H9 (cell line): ENCODE measurements at regions not wholly inside any gene's neighbourhood (a gene's known extent, or its start where the extent isn't known, plus 50 kb on each side); places are given as distances from the start of the nearest gene placed in this dataset.
"Not testable (repeated sequence)": the region's sequence is repeated elsewhere in the genome, so short reads cannot be mapped to it uniquely, and the experiment has no call there.

ENCODE experiments used
- DNase-seq: peaks from one replicate; pipeline ENCODE4 v3.0.0-alpha.2; 2017
- H2AFZ ChIP-seq: one replicate; pipeline ENCODE4 v1.6.1; 2013; ENCODE audit warnings: mild to moderate bottlenecking, low read length, control low read depth, moderate library complexity
- H2AK5ac ChIP-seq: 2 replicates; pipeline ENCODE4 v1.6.1; 2013; ENCODE audit warnings: low read length, control low read depth, mixed read lengths; ENCODE audit not compliant: insufficient read length
- H2BK120ac ChIP-seq: one replicate; pipeline ENCODE4 v1.6.1; 2013; ENCODE audit warnings: low read depth, mild to moderate bottlenecking, low read length, control low read depth, inconsistent platforms; ENCODE audit not compliant: poor library complexity, severe bottlenecking
- H2BK12ac ChIP-seq: 2 replicates; pipeline ENCODE4 v1.6.1; 2013; ENCODE audit warnings: low read length, control low read depth, mixed read lengths, low read depth; ENCODE audit not compliant: insufficient read length
- H2BK15ac ChIP-seq: 2 replicates; pipeline ENCODE4 v1.6.1; 2013; ENCODE audit warnings: low read depth, low read length, control low read depth
- H2BK20ac ChIP-seq: one replicate; pipeline ENCODE4 v1.6.1; 2013; ENCODE audit warnings: low read depth, mild to moderate bottlenecking, low read length, control low read depth, inconsistent platforms; ENCODE audit not compliant: poor library complexity, severe bottlenecking
- H2BK5ac ChIP-seq: 2 replicates; pipeline ENCODE4 v1.6.1; 2013; ENCODE audit warnings: low read length, control low read depth, mixed read lengths; ENCODE audit not compliant: insufficient read length
- H3K14ac ChIP-seq: 2 replicates; pipeline ENCODE4 v1.6.1; 2013; ENCODE audit warnings: low read length, control low read depth; ENCODE audit not compliant: insufficient read depth
- H3K18ac ChIP-seq: 2 replicates; pipeline ENCODE4 v1.6.1; 2013; ENCODE audit warnings: low read depth, mild to moderate bottlenecking, mixed read lengths, low read length, control low read depth; ENCODE audit not compliant: insufficient read length
- H3K23ac ChIP-seq: 2 replicates; pipeline ENCODE4 v1.6.1; 2013; ENCODE audit warnings: low read length, control low read depth, mixed read lengths, low read depth; ENCODE audit not compliant: insufficient read length
- H3K23me2 ChIP-seq: 2 replicates; pipeline ENCODE4 v1.6.1; 2013; ENCODE audit warnings: low read depth, mild to moderate bottlenecking, mixed read lengths, low read length, control low read depth; ENCODE audit not compliant: insufficient read length, poor library complexity, severe bottlenecking
- H3K27ac ChIP-seq: 2 replicates; pipeline ENCODE4 v1.5.1; 2013; ENCODE audit warnings: low read length, control low read depth, mixed read lengths, low read depth; ENCODE audit not compliant: insufficient read length
- H3K27me3 ChIP-seq: 2 replicates; pipeline ENCODE4 v1.6.1; 2013; ENCODE audit warnings: low read length, control low read depth, inconsistent platforms; ENCODE audit not compliant: insufficient read depth
- H3K4ac ChIP-seq: 2 replicates; pipeline ENCODE4 v1.6.1; 2013; ENCODE audit warnings: low read depth, mild to moderate bottlenecking, control low read depth, inconsistent platforms, low read length, moderate library complexity
- H3K4me1 ChIP-seq: 2 replicates; pipeline ENCODE4 v1.6.1; 2013; ENCODE audit warnings: low read length, control low read depth, inconsistent platforms; ENCODE audit not compliant: insufficient read depth
- H3K4me2 ChIP-seq: 2 replicates; pipeline ENCODE4 v1.6.1; 2013; ENCODE audit warnings: low read length, control low read depth, mixed read lengths; ENCODE audit not compliant: insufficient read length, insufficient read depth
- H3K56ac ChIP-seq: 2 replicates; pipeline ENCODE4 v1.6.1; 2013; ENCODE audit warnings: low read depth, mild to moderate bottlenecking, mixed read lengths, low read length, control low read depth; ENCODE audit not compliant: insufficient read length
- H3K79me1 ChIP-seq: 2 replicates; pipeline ENCODE4 v1.6.1; 2013; ENCODE audit warnings: low read depth, mild to moderate bottlenecking, moderate library complexity, low read length, control low read depth, inconsistent platforms; ENCODE audit not compliant: insufficient read depth, poor library complexity, severe bottlenecking
- H3K79me2 ChIP-seq: 2 replicates; pipeline ENCODE4 v1.6.1; 2013; ENCODE audit warnings: low read length, control low read depth, inconsistent platforms; ENCODE audit not compliant: insufficient read depth
- H3K9ac ChIP-seq: 2 replicates; pipeline ENCODE4 v1.6.1; 2013; ENCODE audit warnings: low read length, control low read depth, mixed read lengths; ENCODE audit not compliant: insufficient read length; ENCODE audit errors: extremely low read depth
- H3K9me3 ChIP-seq: one replicate; pipeline ENCODE4 v1.6.1; 2013; ENCODE audit warnings: low read depth, low read length, inconsistent platforms; ENCODE audit not compliant: control insufficient read depth
- H3T11ph ChIP-seq: one replicate; pipeline ENCODE4 v1.6.1; 2013; ENCODE audit warnings: mild to moderate bottlenecking, low read length, control low read depth, inconsistent platforms
- H4K20me1 ChIP-seq: one replicate; pipeline ENCODE4 v1.6.1; 2013; ENCODE audit not compliant: control insufficient read depth, insufficient read length, insufficient read depth
- H4K5ac ChIP-seq: 2 replicates; pipeline ENCODE4 v1.6.1; 2013; ENCODE audit warnings: low read depth, mild to moderate bottlenecking, mixed read lengths, low read length, control low read depth; ENCODE audit not compliant: insufficient read length
- H4K8ac ChIP-seq: replicated peaks from 2 replicates; pipeline ENCODE4 v1.6.1; 2013; ENCODE audit warnings: low read length, control low read depth, mixed read lengths, low read depth; ENCODE audit not compliant: insufficient read length
- H4K91ac ChIP-seq: 2 replicates; pipeline ENCODE4 v1.6.1; 2013; ENCODE audit warnings: low read depth, mild to moderate bottlenecking, moderate library complexity, mixed read lengths, low read length, control low read depth; ENCODE audit not compliant: insufficient read length
- H3K27ac Mint-ChIP-seq, 3 experiments: 2 replicates in 2 of 3; 3 replicates in 1 of 3; pipeline ENCODE4 v1.8.0; 2020 to 2021; ENCODE audit warnings: mixed read lengths in 3 of 3, mild to moderate bottlenecking in 1 of 3, moderate library complexity in 1 of 3
- H3K27me3 Mint-ChIP-seq: 2 replicates; pipeline ENCODE4 v1.8.0; 2021; ENCODE audit warnings: low read depth, mild to moderate bottlenecking, moderate library complexity, mixed read lengths
- H3K36me3 Mint-ChIP-seq, 3 experiments: 2 replicates in 2 of 3; 3 replicates in 1 of 3; pipeline ENCODE4 v1.8.0; 2020 to 2021; ENCODE audit warnings: low read depth in 3 of 3, mixed read lengths in 3 of 3; ENCODE audit not compliant: insufficient read depth in 1 of 3
- H3K4me1 Mint-ChIP-seq, 2 experiments: 2 replicates each; pipeline ENCODE4 v1.8.0; 2020; ENCODE audit warnings: mixed read lengths in 2 of 2
- H3K4me3 Mint-ChIP-seq, 2 experiments: 2 replicates in 1 of 2; 3 replicates in 1 of 2; pipeline ENCODE4 v1.8.0; 2020 to 2021; ENCODE audit warnings: mild to moderate bottlenecking in 2 of 2, mixed read lengths in 2 of 2, moderate library complexity in 1 of 2
- H3K9me3 Mint-ChIP-seq, 2 experiments: 2 replicates in 1 of 2; 3 replicates in 1 of 2; pipeline ENCODE4 v1.8.0; 2020; ENCODE audit warnings: mild to moderate bottlenecking in 2 of 2, mixed read lengths in 2 of 2, moderate library complexity in 1 of 2
- WGBS: extraction: QIAGEN DNeasy Blood & Tissue Kit; methylation state at CpG from one replicate; pipeline ENCODE4 v1.1.7; 2013; ENCODE audit warnings: missing lambda C conversion rate, low lambda C conversion rate, mixed read lengths; ENCODE audit not compliant: insufficient read length; ENCODE audit errors: extremely low coverage; 5-methylcytosine and 5-hydroxymethylcytosine counted together

GRCh38 chr21:6154524-6155320, 4366.7 kb upstream of the TPTE start:
- not testable (repeated sequence) for H3K27ac ChIP-seq, H3K79me1 ChIP-seq, H3K79me2 ChIP-seq, H3K27me3 ChIP-seq, H3K4me3 Mint-ChIP-seq, H4K91ac ChIP-seq, H3K9me3 ChIP-seq, H4K20me1 ChIP-seq, H3K4me1 ChIP-seq, H2AFZ ChIP-seq, DNase-seq, H3K27me3 Mint-ChIP-seq, H2BK120ac ChIP-seq, H3K4me2 ChIP-seq, H2BK12ac ChIP-seq, H3K9me3 Mint-ChIP-seq, H2BK20ac ChIP-seq, H3K23me2 ChIP-seq, H3K23ac ChIP-seq, H3K18ac ChIP-seq, H2BK15ac ChIP-seq, H3K4ac ChIP-seq, H3T11ph ChIP-seq, H3K4me1 Mint-ChIP-seq, H4K8ac ChIP-seq, H3K9ac ChIP-seq, H3K14ac ChIP-seq, H3K36me3 Mint-ChIP-seq, H4K5ac ChIP-seq, H3K27ac Mint-ChIP-seq, H2AK5ac ChIP-seq, H2BK5ac ChIP-seq, H3K56ac ChIP-seq
- no CpG with 5 or more reads among the region's 30 CpGs for WGBS

GRCh38 chr21:6156712-6157389, 4364.5 kb upstream of the TPTE start:
- H3K56ac ChIP-seq, H3K27me3 Mint-ChIP-seq, H3K79me2 ChIP-seq, DNase-seq, H3K4me3 Mint-ChIP-seq, H3K18ac ChIP-seq, H3K4ac ChIP-seq, H3K9me3 Mint-ChIP-seq, H2BK5ac ChIP-seq, H3K9ac ChIP-seq, H3K27ac ChIP-seq, H2AK5ac ChIP-seq, H3K27me3 ChIP-seq, H2AFZ ChIP-seq, H3K79me1 ChIP-seq, H3K23me2 ChIP-seq, H3K23ac ChIP-seq, H3K14ac ChIP-seq, H3K4me2 ChIP-seq, H3K27ac Mint-ChIP-seq, H4K5ac ChIP-seq, H2BK120ac ChIP-seq, H4K20me1 ChIP-seq, H3K36me3 Mint-ChIP-seq, H4K8ac ChIP-seq, H4K91ac ChIP-seq, H3K4me1 Mint-ChIP-seq, H2BK15ac ChIP-seq, H3K9me3 ChIP-seq, H2BK12ac ChIP-seq, H2BK20ac ChIP-seq, H3T11ph ChIP-seq, H3K4me1 ChIP-seq: not testable (repeated sequence)
- no CpG with 5 or more reads among the region's 27 CpGs for WGBS
